ENCODE measurements at regions not wholly inside any gene's neighbourhood (a gene's known extent, or its start where the extent isn't known, plus 50 kb on each side); places are given as distances from the start of the nearest gene placed in this dataset.
"Not testable (repeated sequence)": the region's sequence is repeated elsewhere in the genome, so short reads cannot be mapped to it uniquely, and the experiment has no call there.

DNA sequence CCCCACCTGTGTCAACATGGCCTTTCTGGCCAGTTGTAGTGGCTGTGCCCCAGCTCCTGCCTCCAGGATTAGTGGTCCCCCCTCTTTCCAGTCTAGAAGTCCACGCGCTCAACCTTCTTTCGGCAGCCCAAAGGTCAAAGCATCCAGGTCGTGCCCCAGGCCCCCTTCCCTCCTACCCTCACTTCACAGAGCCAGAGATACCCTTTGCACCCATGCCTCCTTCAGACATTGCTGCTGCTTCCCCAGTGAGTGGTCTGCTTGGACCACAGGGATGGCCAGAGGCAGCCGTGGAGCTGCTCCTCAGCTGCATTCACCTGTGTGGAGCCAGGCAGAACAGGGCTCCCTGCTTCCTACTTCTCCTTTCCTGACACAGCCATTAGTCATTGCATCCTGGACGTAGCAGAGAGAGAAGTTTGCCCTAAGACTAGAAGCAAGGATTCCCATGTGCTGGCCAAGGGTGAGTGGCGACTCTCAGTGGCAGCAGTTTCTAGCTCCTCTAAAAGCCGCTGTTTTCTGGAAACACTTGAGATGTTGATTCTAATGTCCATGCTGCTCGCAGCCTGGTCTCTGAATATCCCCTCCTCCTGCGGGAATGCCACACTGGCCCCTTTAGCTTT is 243.1 kb upstream of the SHH start:
- no peak for DNase-seq

DNA sequence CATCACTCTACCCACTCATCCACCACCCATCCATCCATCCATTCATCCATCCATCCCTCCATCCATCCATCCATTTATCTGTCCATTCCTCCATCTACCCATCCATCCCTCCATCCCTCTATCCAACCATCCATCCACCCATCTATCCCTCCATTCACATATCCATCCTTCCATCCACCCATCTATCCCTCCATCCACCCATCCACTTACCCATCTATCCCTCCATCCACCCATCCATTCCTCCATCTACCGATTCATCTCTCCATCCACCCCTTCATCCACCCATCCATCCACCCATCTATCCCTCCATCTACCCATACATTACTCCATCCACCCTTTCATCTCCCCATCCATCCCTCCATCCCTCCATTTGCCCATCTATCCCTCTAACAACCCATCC is 239.6 kb upstream of the SHH start:
- DNase-seq = no peak

DNA sequence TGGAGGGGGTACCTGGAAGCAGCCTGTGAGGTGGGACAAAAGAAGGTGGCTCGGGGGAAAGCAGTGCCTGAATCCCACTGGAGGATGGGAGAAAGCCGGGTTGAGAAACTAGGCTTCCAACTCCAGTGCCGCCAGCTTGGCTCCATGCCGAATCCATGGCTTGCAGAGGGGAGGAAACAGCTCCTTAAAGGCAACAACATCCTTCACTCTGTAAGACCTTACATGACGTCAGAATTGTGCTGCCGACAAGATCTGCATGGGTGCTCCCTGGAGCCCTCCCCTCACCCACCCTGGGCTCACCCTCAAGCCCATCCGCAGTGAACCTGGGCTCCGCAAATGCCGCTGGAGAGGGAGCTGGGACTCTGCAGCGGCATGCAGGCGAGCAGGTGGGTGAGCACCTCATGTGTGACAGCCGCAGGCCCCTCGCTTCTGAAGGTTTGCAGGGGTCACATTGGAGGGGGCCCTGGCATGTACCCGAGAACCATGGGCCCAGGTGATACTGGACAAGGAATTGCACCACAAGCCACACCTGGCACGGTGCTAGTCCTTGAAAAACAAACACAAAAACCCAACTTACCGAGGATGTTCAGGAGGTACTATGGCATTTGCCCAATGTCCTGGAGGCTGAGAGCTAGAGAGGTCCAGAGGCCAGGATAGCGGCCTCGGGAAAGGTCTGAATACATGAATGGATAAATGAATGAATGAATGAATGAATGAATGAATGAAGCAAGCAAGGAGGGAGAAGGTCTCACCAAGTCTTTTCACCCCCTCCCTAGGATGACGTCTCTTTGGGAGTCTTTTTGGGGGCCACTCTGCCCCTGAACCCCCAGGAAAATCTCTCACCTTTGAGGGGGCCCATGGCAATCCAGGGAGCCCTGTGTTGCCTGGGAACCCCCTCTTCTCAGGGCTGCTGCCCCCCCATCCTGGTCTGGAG is 238.6 kb upstream of the SHH start:
- no peak for DNase-seq

DNA sequence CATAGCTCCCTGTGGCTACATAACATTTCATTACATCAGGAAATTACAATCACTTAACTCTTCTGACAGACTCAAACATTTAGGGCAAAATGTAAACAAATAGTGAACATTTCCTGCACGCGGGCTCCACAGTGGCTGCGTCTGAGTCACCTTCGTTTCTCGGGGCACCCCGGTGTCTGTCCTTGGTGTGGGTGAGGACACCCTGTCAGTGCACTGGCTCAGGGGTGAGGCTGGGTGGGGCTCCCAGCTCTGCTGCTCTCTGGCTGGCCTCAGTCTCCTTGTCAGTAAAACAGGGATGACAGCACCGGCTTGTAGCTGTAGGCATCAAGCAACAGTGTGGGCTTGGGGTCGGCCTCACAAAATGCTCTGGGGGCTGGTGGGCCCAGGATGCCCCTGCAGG is 237.1 kb upstream of the SHH start:
- no peak for DNase-seq

DNA sequence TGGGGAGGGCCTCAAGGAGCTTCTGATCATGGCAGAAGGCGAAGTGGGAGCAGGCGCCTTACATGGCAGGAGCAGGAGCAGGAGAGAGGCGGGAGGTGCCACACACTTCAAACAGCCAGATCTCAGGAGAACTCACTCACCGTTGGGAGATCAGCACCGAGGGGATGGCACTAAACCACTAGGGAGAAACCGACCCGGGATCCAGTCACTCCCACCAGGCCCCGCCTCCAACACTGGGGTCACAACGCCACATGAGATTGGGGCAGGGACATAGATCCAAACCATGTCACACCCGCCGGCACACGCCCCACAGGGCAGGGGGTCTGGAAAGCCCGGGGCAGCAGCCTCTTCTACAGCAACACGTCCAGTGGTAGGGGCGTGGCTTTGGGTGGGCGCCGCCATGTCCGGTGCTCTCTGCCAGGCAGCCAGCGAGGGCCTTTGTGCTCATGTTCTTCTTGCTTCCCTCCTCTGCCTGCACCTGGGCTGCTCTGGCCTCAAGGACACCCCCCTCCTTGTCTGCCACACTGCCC is 233.8 kb upstream of the SHH start:
- DNase-seq = no peak

DNA sequence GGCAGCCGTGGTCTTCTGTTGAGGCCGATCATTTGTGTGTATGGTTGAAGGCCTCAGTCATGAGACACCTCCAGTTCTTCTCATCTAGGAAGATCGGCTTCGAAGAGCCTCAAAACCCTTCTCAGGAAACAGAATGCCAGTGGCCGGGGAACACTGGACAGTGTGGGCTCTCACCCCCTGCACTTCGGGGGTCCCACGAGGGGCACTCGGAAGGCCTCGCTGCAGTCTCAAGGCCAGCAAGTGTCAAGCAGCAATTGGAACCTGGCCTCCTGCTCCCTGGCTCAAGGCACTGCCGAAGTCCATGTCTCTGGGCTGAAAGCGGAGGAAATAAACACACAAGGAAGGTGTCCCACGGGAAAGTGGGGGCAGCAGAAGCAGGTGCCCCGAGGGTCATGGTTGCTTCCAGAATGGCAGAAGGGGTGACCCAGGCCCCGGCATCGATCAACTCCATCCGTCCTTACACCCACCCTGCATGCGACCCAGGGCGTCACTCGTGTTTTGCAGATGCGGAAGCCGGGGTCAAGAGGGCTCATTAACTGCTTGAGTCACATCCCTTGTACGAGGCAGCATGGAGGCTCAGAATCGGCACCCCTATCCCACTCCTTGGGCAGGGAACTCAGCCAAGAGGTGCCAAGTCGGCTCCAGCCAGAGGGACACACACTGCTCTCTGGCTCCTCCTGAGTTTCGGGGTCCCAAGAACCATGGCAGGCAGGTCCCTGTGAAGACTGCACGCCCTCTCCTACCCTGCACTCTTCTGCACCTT is 231.3 kb upstream of the SHH start:
- DNase-seq = no peak

DNA sequence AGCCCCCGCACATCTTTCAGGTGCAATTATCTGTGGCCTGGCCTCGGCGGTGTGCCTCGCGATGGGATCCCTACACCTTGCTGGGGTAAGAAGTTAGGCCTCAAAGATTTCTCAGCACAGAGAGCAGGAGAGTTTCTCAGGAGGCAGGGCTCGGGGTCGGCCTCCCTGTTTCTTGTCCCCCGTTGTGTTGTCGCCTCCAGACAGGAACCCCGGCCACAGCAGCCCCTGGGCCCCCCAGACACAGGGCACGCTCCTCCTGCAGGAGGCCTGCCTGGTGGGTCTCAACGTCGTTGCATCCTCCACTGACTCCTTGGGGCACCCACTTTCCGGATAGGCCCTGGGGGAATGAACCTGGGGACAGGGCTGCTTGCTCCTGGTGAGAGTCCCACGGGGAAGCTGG is 229.1 kb upstream of the SHH start:
- no peak for DNase-seq

DNA sequence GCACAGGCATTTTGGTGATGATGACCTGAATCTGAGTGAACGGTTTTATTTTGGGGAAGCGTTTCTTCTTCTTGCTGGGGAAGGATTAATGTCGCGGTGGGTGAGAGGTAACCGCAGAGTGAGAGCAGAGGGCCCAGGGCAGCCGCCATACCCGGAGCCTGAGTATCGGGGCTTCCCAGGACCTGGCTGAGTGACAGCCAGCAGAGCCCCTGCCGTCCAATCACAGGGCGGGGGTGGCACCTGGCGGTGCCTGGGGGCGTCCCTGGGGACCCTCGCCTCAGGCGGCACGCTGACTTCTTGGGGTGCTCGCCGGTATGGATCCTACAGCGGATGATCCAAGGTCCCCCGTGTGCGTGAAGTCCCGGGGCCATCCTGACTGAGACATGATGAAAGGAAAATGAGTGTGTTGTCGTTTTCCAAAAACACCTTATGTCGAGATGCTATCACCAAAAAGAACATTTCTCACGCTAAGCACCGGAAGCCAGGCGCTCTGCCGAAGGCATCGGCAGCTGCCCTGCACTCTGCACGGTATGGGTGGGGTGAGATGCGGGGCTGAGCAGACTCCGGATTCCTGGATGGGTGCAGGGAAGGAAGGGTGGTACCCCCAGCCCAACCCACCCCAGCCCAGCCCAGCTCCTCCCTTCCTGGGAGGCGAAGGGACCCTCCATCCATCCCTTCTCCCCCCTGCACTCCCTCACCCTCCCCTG is 227.9 kb upstream of the SHH start:
- DNase-seq = no peak

DNA sequence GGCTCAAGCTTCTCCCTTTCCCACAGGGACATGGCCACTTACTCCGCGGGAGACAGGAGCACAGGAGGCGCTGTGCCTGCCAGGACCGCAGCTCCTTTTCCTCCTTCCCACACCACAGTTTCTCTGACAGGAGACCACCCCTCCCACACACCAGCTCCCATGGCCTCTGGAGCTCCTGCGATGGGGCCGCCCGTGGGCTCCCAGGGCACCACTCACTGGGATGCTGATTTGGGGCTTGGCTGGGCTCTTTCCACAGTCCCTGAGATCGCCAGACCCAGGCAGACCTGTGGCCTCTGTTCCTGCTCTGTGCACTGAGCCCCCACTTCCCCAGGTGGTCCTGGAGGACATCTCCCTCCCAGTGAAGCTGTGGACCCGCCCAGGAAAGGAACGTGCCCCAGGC is 226.9 kb upstream of the SHH start:
- DNase-seq = no peak

DNA sequence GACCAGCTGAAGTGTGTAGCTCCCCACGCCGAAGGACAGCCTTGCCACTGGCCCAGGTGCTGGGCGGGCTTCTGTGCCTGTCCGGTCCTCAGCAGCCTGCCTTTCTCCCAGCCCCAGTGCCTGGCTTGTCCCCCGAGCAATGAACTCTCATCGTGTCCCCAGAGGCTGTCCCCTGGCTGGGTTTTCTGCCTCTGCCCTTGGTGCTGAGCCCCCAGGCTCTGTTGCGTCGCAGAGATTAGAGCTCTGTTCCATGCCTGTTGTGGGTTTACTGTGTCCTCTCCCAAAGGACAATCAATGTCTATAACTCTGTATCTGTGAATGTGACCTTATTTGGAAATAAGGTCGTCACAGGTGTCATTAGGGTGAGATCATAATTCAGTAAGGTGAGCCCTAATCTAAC is 226.1 kb upstream of the SHH start:
- DNase-seq = no peak

DNA sequence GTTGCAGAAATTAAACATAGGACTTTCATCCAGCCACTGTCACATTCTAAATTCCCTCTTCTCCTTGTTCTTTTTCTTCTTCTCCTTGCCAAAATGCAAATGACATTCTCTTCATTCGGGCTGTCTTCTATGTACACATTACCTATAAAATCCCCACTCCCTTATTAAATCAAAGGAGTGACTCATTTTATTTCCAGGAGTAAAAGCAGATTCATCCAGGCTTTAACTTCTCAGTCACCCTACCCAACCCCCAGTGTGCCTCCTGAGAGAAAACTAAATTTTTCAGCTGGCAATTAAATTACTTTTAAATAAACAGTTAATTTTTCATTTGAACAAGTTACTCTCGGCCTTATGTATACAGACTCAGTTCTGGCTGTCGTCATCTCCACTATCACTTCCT is 223.9 kb upstream of the SHH start:
- no peak for DNase-seq

DNA sequence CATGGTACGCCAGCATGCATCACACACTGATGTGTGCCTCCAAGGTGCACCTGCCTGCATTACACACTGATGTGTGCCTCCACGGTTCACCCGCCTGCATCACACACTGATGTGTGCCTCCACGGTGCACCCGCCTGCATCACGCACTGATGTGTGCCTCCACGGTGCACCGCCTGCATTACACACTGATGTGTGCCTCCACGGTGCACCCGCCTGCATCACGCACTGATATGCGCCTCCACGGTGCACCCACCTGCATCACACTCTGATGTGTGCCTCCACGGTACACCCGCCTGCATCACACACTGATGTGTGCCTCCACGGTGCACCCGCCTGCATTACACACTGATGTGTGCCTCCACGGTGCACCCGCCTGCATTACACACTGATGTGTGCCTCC is 223.1 kb upstream of the SHH start:
- DNase-seq = not testable (repeated sequence)

DNA sequence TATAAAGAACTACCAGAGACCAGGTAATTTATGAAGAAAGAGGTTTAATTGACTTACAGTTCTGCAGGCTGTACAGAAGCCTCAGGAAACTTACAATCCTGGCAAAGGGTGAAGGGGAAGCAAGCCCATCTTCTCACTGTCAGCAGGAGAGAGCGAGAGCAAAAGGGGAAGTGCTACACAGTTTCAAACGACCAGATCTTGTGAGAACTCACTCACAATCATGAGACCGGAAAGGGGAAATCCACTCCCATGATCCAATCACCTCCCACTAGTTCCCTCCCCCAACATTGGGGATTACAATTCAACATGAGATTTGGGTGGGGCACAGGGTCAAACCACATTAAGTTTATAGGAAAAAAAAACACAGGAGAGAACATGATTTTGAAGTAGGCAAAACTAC is 222.1 kb upstream of the SHH start:
- DNase-seq = no peak

DNA sequence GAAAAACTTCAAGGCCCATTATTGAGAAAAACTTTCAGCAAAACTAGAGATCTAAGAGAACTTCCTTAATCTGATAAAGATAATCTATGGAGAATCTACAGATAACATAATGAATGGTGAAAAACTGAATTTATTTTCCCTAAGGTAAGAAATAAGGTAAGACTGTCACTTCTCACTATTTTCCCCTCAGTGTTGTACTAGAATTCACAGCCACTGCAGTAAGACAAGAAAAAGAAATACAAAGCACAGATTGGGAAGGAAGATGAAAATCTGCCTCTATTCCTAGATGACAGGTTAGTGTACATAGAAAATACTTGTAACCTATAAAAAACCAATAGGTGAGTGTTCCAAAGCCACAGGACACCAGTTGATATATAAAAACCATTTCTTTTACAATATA is 220.7 kb upstream of the SHH start:
- no peak for DNase-seq

DNA sequence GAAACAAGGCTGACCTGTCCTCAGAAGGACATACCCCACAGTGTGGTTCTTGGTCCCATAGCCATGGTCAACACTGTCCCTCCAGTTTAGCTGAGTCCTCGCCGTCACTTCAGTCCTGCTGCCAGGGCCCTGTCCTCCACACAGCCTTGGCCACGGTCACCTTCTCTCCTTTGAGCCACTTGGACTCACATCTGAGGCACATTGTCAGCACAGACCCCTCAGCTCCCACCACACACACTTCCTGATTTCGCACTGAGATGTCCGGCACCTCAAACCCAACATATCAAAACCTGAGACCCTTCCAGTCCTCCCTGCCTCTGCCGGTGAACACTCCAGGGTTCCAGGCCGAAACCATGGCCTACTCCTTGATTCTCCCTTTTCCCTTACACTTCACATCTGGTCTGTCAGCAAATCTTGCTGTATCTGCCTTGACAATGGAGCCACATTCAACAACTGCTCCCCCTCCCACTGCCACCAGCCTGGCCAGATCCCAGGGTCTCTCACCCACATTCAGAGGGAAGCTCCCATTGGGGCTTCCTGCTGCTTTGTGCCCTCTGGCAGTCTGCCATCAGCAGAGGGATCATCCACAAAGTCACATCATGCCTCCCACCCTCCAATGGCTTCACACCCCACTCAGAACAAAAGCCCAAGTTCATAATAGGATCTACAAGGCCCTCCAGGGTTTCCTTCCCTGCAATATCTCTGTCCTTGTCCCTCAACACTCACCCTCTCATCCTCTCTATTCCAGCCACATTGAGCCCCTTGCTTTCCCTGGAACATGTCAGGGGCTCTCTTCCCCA is 219.6 kb upstream of the SHH start:
- no peak for DNase-seq

DNA sequence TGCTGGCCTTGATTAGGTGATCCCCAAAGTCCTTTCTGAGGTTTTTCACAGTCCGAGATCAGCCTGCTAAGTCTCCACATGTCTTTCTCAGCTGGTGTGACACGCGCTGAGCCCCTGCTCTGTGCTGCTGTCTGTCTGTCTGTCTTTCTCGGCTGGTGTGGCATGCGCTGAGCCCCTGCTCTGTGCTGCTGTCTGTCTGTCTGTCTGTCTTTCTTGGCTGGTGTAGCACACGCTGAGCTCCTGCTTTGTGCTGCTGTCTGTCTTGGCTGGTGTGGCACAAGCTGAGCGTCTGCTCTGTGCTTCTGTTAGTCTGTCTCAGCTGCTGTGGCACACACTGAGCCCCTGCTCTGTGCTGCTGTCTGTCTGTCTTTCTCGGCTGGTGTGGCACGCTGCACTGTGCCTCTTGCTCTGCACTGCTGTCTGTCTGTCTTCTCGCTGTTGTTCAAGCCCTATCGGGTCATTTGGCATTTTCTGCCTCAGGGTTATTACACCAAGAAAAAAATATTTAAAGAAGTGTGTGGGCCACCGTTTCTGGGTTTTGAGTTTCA is 217.3 kb upstream of the SHH start:
- no peak for DNase-seq

DNA sequence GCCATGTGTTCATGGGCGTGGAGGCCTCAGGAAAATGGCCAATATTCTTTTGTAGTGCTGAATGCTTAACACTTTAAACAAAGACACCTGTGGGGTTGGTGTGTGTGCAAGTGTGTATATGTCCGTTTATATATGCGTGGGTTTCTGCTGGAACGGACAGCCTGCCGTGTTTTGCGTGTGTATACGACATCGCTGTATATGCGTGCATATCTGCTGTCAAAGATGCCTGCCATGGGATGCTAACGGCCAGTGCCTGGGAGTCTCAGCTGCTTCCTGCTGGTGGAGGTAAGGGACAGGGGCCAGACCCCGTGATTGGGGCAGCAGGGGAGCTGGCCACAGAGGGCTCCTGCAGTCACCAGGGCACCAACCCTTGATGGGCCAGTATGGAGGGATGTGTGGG is 216.3 kb upstream of the SHH start:
- DNase-seq = no peak

DNA sequence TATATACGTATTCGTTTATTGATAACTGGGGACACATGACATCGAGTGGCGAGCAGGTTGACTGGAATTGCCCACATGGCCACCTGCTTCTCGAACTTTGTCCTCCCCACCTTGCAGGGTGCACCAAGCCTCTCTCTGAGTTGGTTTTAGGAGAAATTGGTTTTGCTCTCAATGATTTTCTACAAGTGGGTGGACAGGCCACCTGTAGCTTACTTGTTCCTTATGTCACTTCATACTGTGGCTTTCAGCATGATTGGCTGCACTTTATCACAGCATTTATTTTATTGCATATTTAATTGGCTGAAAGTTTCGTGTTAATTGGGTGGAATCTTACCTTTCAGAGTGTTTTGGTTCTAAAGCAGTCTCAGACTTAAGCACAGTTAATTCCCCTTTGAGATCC is 215.6 kb upstream of the SHH start:
- DNase-seq = no peak

DNA sequence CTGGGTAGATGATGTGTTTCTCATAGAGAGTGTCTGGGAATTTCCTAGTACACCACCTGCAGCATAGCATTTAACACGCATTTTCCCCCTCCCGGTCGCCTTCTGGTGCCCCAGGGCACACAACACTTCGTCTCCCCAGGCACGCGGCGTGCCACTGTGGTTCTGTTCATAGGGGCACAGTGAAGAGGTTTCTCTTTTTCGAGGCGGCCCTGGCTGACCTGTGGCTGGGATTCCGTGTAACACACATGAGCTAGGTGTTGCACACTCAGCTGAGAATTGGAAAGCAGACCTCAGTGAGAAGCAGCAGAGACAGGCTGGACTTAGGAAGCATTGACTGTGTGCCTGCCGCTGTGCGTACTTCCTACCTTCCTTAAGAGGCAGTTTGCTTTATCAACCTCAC is 214.3 kb upstream of the SHH start:
- DNase-seq = no peak

DNA sequence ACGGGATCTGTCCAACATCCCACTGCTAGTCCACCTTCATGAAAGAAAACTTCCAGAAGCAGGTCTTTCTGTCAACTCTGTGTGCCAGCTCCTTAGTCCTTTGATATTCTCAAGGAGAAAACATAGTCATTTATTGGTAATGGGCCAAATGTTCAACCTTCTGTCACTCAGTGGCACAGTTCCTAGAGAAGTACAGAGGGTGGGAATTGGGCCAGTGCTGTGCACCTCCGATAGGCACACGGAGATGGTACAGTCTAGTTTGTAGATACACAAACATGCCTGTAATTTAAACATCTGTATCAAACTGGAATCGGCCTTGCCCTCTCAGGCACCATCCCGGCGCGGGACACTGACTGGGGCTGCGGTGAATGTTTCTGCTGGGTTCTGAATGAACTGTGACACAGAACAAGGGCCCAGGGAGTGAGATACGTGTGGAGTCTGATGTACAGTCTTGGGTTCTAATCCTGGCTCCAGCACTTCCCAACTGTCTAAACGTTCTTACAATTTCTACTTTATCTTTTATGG is 213.9 kb upstream of the SHH start:
- no peak for DNase-seq

DNA sequence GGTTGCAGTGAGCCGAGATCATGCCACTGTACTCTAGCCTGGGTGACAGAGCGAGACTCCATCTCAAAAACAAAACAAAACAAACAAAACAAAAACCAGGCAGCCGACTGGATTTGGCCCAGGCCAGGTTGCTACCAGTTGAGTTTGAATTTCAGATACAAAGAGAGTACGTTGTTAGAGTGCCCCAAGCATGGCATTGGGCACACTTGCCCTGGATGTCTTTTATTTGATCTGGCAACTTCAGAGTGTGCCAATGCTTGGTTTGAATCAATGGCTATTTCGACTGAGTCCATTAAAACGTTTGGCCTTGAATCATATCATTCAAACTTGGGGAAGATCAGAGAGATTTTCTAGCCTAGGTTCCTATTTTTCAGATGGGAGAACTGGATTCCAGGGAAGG is 213.4 kb upstream of the SHH start:
- DNase-seq = no peak

Data from dermis blood vessel endothelial cell (primary cell).